HG03095 (cell line): ENCODE measurements at regions not wholly inside any gene's neighbourhood (a gene's known extent, or its start where the extent isn't known, plus 50 kb on each side); places are given as distances from the start of the nearest gene placed in this dataset.
"Not testable (repeated sequence)": the region's sequence is repeated elsewhere in the genome, so short reads cannot be mapped to it uniquely, and the experiment has no call there.

Experiments
- ATAC-seq: cut with Tn5 transposase; IDR thresholded peaks from one replicate; pipeline ENCODE4 v1.9.1; 2021; ENCODE audit warnings: moderate library complexity; ENCODE audit not compliant: unreplicated experiment

- ATAC-seq, result not testable (repeated sequence)
Measured at GRCh38 chr16:88184566-88185355, 198.0 kb upstream of the ZNF469 start.

- ATAC-seq, result not testable (repeated sequence)
Measured at GRCh38 chr16:88185406-88185805, 197.4 kb upstream of the ZNF469 start.

- not testable (repeated sequence) for ATAC-seq
Measured at GRCh38 chr16:88185976-88186888, 196.5 kb upstream of the ZNF469 start.

- not testable (repeated sequence) for ATAC-seq
Measured at GRCh38 chr16:88186889-88187870, 195.6 kb upstream of the ZNF469 start.

GRCh38 chr16:88188171-88188895 lies 194.4 kb upstream of the ZNF469 start:
- not testable (repeated sequence) for ATAC-seq

- not testable (repeated sequence) for ATAC-seq
Measured at GRCh38 chr16:88190592-88191095, 192.1 kb upstream of the ZNF469 start.

GRCh38 chr16:88191168-88191567 lies 191.6 kb upstream of the ZNF469 start:
- ATAC-seq, result not testable (repeated sequence)

GRCh38 chr16:88192601-88193000 lies 190.2 kb upstream of the ZNF469 start:
- ATAC-seq, result no peak

- not testable (repeated sequence) for ATAC-seq
Measured at GRCh38 chr16:88193706-88194396, 188.9 kb upstream of the ZNF469 start.

- ATAC-seq, result no peak
Measured at GRCh38 chr16:88194397-88195268, 188.1 kb upstream of the ZNF469 start.

GRCh38 chr16:88195269-88195705 lies 187.5 kb upstream of the ZNF469 start:
- ATAC-seq, result no peak

GRCh38 chr16:88195911-88196465 lies 186.8 kb upstream of the ZNF469 start:
- no peak for ATAC-seq

GRCh38 chr16:88196471-88197400 lies 186.0 kb upstream of the ZNF469 start:
- ATAC-seq, result no peak

- ATAC-seq, result no peak
Measured at GRCh38 chr16:88197481-88198456, 185.0 kb upstream of the ZNF469 start.

GRCh38 chr16:88198457-88199295 lies 184.1 kb upstream of the ZNF469 start:
- not testable (repeated sequence) for ATAC-seq
